Endometrium (tissue), 2 donors: ENCODE measurements at regions not wholly inside any gene's neighbourhood (a gene's known extent, or its start where the extent isn't known, plus 50 kb on each side); places are given as distances from the start of the nearest gene placed in this dataset.
A peak's percentile ranks its signal among the peaks of the same experiment; 100 is the strongest.

ENCODE experiments used
- FAIRE-seq: peaks from 2 replicates; lab custom pipeline; 2012; peaks lifted over from hg19 to GRCh38; lab: Jason Lieb, UNC
- donor health status: control.
- donor health status: control.

GRCh38 chr13:53204598-53204997 is 176.0 kb downstream of the OLFM4 start:
- no peak for FAIRE-seq

GRCh38 chr13:53206455-53206854 is 177.8 kb downstream of the OLFM4 start:
- FAIRE-seq, result no peak

GRCh38 chr13:53207556-53207955 is 178.9 kb downstream of the OLFM4 start:
- no peak for FAIRE-seq

GRCh38 chr13:53214433-53214832 is 185.8 kb downstream of the OLFM4 start:
- no peak for FAIRE-seq

- FAIRE-seq, result no peak
Observed at GRCh38 chr13:53215563-53215962, 186.9 kb downstream of the OLFM4 start.

- FAIRE-seq, result no peak
Observed at GRCh38 chr13:53216773-53217172, 188.2 kb downstream of the OLFM4 start.

GRCh38 chr13:53217194-53217593 is 188.6 kb downstream of the OLFM4 start:
- FAIRE-seq, result no peak

- no peak for FAIRE-seq
Observed at GRCh38 chr13:53220038-53220437, 191.4 kb downstream of the OLFM4 start.

- no peak for FAIRE-seq
Observed at GRCh38 chr13:53237696-53238095, 209.1 kb downstream of the OLFM4 start.

GRCh38 chr13:53238261-53238660 is 209.6 kb downstream of the OLFM4 start:
- FAIRE-seq, result no peak

- FAIRE-seq, result no peak
Observed at GRCh38 chr13:53240401-53241025, 211.9 kb downstream of the OLFM4 start.

- no peak for FAIRE-seq
Observed at GRCh38 chr13:53241891-53242348, 213.3 kb downstream of the OLFM4 start.

GRCh38 chr13:53249236-53249635 is 220.6 kb downstream of the OLFM4 start:
- FAIRE-seq, result no peak

- peak; percentile 99 for FAIRE-seq
Observed at GRCh38 chr13:53250272-53250875, 221.8 kb downstream of the OLFM4 start.

- FAIRE-seq, result no peak
Observed at GRCh38 chr13:53250977-53251376, 222.4 kb downstream of the OLFM4 start.

GRCh38 chr13:53254500-53254899 is 225.9 kb downstream of the OLFM4 start:
- FAIRE-seq, result no peak

GRCh38 chr13:53255795-53256194 is 227.2 kb downstream of the OLFM4 start:
- no peak for FAIRE-seq

- no peak for FAIRE-seq
Observed at GRCh38 chr13:53260594-53260993, 232.0 kb downstream of the OLFM4 start.

GRCh38 chr13:53264751-53265385 is 236.3 kb downstream of the OLFM4 start:
- FAIRE-seq, result no peak

GRCh38 chr13:53266757-53267156 is 238.1 kb downstream of the OLFM4 start:
- FAIRE-seq, result peak; percentile 12

- no peak for FAIRE-seq
Observed at GRCh38 chr13:53269634-53270033, 241.0 kb downstream of the OLFM4 start.

- FAIRE-seq, result no peak
Observed at GRCh38 chr13:53272873-53273272, 244.3 kb downstream of the OLFM4 start.

- no peak for FAIRE-seq
Observed at GRCh38 chr13:53276265-53276664, 247.7 kb downstream of the OLFM4 start.

- FAIRE-seq, result no peak
Observed at GRCh38 chr13:53281677-53282076, 253.1 kb downstream of the OLFM4 start.
